GM18861 (cell line): ENCODE measurements at regions not wholly inside any gene's neighbourhood (a gene's known extent, or its start where the extent isn't known, plus 50 kb on each side); places are given as distances from the start of the nearest gene placed in this dataset.

Experiments used
- ATAC-seq: cut with Tn5 transposase; IDR thresholded peaks from one replicate; pipeline ENCODE4 v1.9.1; 2021; ENCODE audit not compliant: unreplicated experiment

- no peak for ATAC-seq
These were observed 1032.4 kb downstream of the TBC1D22A start for GRCh38 chr22:47794851-47795250.

- ATAC-seq: no peak
These were observed 1031.1 kb downstream of the TBC1D22A start for GRCh38 chr22:47793304-47794101.

GRCh38 chr22:47789171-47789570, 1026.7 kb downstream of the TBC1D22A start:
- no peak for ATAC-seq

- no peak for ATAC-seq
These were observed 1026.0 kb downstream of the TBC1D22A start for GRCh38 chr22:47788461-47788860.

GRCh38 chr22:47787501-47788227, 1025.2 kb downstream of the TBC1D22A start:
- ATAC-seq: no peak

- no peak for ATAC-seq
These were observed 1024.3 kb downstream of the TBC1D22A start for GRCh38 chr22:47786650-47787290.

- no peak for ATAC-seq
These were observed 1022.5 kb downstream of the TBC1D22A start for GRCh38 chr22:47784991-47785390.

GRCh38 chr22:47784367-47784983, 1022.0 kb downstream of the TBC1D22A start:
- no peak for ATAC-seq

- ATAC-seq: no peak
These were observed 1021.2 kb downstream of the TBC1D22A start for GRCh38 chr22:47783433-47784366.

- no peak for ATAC-seq
These were observed 1020.1 kb downstream of the TBC1D22A start for GRCh38 chr22:47782328-47783075.

GRCh38 chr22:47781427-47782111, 1019.1 kb downstream of the TBC1D22A start:
- ATAC-seq: no peak

GRCh38 chr22:47781024-47781423, 1018.6 kb downstream of the TBC1D22A start:
- ATAC-seq: no peak

- ATAC-seq: no peak
These were observed 1017.9 kb downstream of the TBC1D22A start for GRCh38 chr22:47780281-47780875.

- ATAC-seq: no peak
These were observed 1017.0 kb downstream of the TBC1D22A start for GRCh38 chr22:47779474-47779873.

- ATAC-seq: no peak
These were observed 1015.8 kb downstream of the TBC1D22A start for GRCh38 chr22:47778160-47778658.

- ATAC-seq: no peak
These were observed 1015.0 kb downstream of the TBC1D22A start for GRCh38 chr22:47777426-47777825.

- no peak for ATAC-seq
These were observed 1013.9 kb downstream of the TBC1D22A start for GRCh38 chr22:47776329-47776728.

GRCh38 chr22:47775686-47776085, 1013.2 kb downstream of the TBC1D22A start:
- no peak for ATAC-seq
